Spleen (tissue), 7 donors: ENCODE measurements at regions not wholly inside any gene's neighbourhood (a gene's known extent, or its start where the extent isn't known, plus 50 kb on each side); places are given as distances from the start of the nearest gene placed in this dataset.

Source experiments
- CTCF ChIP-seq, 11 experiments: fragments of 200-600 bp in 7 of 11; fragments of 450-650 bp in 4 of 11; sonication (generic) in 4 of 11; IDR thresholded peaks in 8 of 11; conservative IDR thresholded peaks in 3 of 11; 1 replicate in 7 of 11; 2 replicates in 4 of 11; pipeline versions ENCODE4 v1.4.0 to v1.8.0; 2016 to 2021; ENCODE audit warnings: antibody characterized with exemption in 11 of 11, inconsistent platforms in 4 of 11, mild to moderate bottlenecking in 1 of 11
- POLR2A ChIP-seq, 3 donors: fragments of 450-650 bp; IDR thresholded peaks; one replicate each; pipeline ENCODE4 v1.5.1; 2017; ENCODE audit warnings: antibody characterized with exemption in 3 of 3, mild to moderate bottlenecking in 1 of 3
- POLR2AphosphoS5 ChIP-seq, 3 donors: sonication (generic); formaldehyde crosslinking; IDR thresholded peaks; one replicate each; pipeline ENCODE4 v1.5.1; 2017; ENCODE audit warnings: antibody characterized with exemption in 3 of 3
- donor health status: DM: no; HTN: no; CAD: no; lungs with moderate emphysema.
- donor health status: DM: no; HTN: no; CAD: no.
- donor health status: DM: no; HTN: no; CAD: no.

- TF ChIP-seq POLR2A (IDR thresholded peaks at IDR 0.05) (no peak), POLR2AphosphoS5 (IDR thresholded peaks at IDR 0.05) (no peak), CTCF (IDR thresholded peaks at IDR 0.05 in 8 of 11, conservative IDR thresholded peaks at IDR 0.05 in 3 of 11) (no peak)
These were observed 95.5 kb downstream of the OAT start for GRCh38 chr10:124323111-124323725.
